ENCODE measurements at regions not wholly inside any gene's neighbourhood (a gene's known extent, or its start where the extent isn't known, plus 50 kb on each side); places are given as distances from the start of the nearest gene placed in this dataset.

GRCh38 chr6:109225946-109226345 is 130.6 kb downstream of the CEP57L1 start:
- DNase-seq = no peak

- DNase-seq = no peak
Measured at GRCh38 chr6:109224994-109225393, 129.7 kb downstream of the CEP57L1 start.

- no peak for DNase-seq
Measured at GRCh38 chr6:109224107-109224875, 129.0 kb downstream of the CEP57L1 start.

- DNase-seq = no peak
Measured at GRCh38 chr6:109222848-109223247, 127.5 kb downstream of the CEP57L1 start.

GRCh38 chr6:109221543-109222195 is 126.4 kb downstream of the CEP57L1 start:
- no peak for DNase-seq
